ENCODE measurements at regions not wholly inside any gene's neighbourhood (a gene's known extent, or its start where the extent isn't known, plus 50 kb on each side); places are given as distances from the start of the nearest gene placed in this dataset.

DNA sequence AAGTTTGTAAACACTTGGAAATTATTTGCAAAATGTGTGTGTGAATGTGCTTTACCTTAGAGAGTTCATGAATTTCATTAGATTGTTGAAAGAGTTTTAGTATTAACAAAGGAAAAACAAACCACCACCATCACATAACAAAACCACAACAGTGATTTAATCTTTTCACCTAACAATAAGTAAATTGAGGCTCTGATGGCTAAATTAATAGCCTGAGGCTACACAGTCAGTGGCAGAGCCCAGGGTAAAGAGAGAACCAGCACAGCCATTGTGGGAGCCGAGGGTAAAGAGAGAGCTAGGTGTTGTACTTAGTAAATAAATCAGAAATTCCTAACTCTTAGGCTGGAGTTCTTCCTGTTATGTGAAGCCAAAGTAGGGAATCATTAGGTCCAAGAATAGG, 51.2 kb upstream of the CAPRIN2 start:
- DNase-seq (ENCODE audit: low spot score in 2 of 2): peak; percentile 63 to 87
- in situ Hi-C loops (cut with MboI; ENCODE audit: low sequenced_read_pairs): loop anchor here (25.0 kb wide), 1 partner anchor 1494 kb away; no protein-coding TSS in a partner anchor
- no peak overlapping the region for H3K4me3 ChIP-seq
- peaks cover 4% of the 10 kb centered on the region; the same call in 1 of the 2 replicates for H3K27me3 ChIP-seq (ENCODE audit: low read depth)
- H3K4me1 ChIP-seq: peaks cover 10% of the 10 kb centered on the region
- no peaks in the 10 kb centered on the region for H3K9me3 ChIP-seq
- H3K36me3 ChIP-seq (replicated peaks): no peaks in the 10 kb centered on the region

All from HAP-1 (cell line).